ENCODE measurements at regions not wholly inside any gene's neighbourhood (a gene's known extent, or its start where the extent isn't known, plus 50 kb on each side); places are given as distances from the start of the nearest gene placed in this dataset.

DNA sequence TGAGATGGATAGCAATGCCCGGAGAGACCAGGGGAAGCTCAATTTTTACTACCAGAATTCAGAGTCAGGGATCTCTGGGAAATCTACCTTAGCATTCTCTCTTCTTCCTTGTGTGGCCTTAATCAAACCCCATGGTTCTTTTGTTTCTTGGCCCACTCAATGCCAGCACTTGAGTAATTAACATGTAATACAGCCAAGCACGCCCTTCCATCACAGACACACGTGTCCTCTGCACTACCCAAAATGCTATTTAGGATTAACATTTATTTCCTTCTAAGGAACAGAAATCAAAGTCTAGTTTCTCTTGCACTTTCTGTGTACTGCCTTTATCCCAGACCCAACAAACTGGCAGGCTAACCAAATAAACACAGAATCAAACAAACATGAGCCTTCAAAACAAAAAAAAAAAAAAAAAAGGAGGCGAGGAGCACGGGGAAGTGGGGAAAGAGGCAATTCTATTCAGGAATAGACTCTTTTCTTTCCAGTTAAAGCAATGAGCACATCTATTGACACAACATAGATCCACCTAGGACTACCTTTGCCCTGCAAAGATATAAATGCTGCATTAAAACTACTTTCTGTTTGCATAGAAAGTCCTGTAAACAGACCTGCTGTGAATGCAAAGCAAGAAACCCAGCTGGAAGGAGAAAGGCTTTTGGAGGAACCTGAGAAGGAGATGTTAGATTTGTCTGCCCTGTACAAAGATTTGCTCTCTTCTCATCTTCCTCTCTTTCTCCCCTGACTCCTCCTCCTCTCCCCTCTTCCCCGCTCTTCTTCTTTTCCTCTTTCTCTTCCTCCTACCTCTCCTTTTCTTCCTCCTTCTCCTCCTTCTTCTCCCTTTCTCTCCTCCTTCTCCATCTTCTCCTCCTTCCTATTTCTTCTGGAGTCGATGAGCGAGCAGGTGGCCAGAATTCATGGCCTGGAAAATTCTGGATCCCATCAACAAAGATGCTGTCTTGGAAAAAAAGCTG is 294.4 kb downstream of the NPIPA8 start:
- TF ChIP-seq POLR2AphosphoS5 (IDR thresholded peaks at IDR 0.05; ENCODE audit: borderline replicate concordance, low read depth, low read length) (no peak), EZH2 (IDR thresholded peaks at IDR 0.05) (no peak)

All from SK-N-MC (cell line).